Upper lobe of right lung (tissue), 1 donor: ENCODE measurements at regions not wholly inside any gene's neighbourhood (a gene's known extent, or its start where the extent isn't known, plus 50 kb on each side); places are given as distances from the start of the nearest gene placed in this dataset.

ENCODE experiments used
- ATAC-seq: fragments of 200-7000 bp; cut with Tn5 transposase; one replicate; pipeline ENCODE4 v1.9.1; 2020; ENCODE audit warnings: mild to moderate bottlenecking, moderate library complexity
- DNase-seq: peaks from one replicate; pipeline ENCODE4 v3.0.0-alpha.2; 2020
- H3K27ac ChIP-seq: fragments of 200-600 bp; one replicate; pipeline ENCODE4 v1.8.0; 2022
- H3K27me3 ChIP-seq: fragments of 200-600 bp; one replicate; pipeline ENCODE4 v1.8.0; 2022; ENCODE audit warnings: mild to moderate bottlenecking
- H3K36me3 ChIP-seq: fragments of 200-600 bp; one replicate; pipeline ENCODE4 v1.8.0; 2022
- H3K4me1 ChIP-seq: fragments of 200-600 bp; one replicate; pipeline ENCODE4 v1.8.0; 2022
- H3K4me3 ChIP-seq: fragments of 200-600 bp; one replicate; pipeline ENCODE4 v1.8.0; 2022; ENCODE audit warnings: mild to moderate bottlenecking
- H3K9me3 ChIP-seq: fragments of 200-600 bp; one replicate; pipeline ENCODE4 v1.8.0; 2022
- CTCF ChIP-seq: fragments of 200-600 bp; IDR thresholded peaks from one replicate; pipeline ENCODE4 v1.8.0; 2022; ENCODE audit warnings: antibody characterized with exemption
- intact Hi-C: fragments of 100-400 bp; cut with DNase I; formaldehyde crosslinking; loops from one replicate; pipeline ENCODE4 v1.11.0; 2022
- donor health status: DM: no; HTN: yes; CAD: no; lungs with severe emphysema.

- Histone ChIP-seq H3K36me3 (no peaks in the 10 kb centered on the region), H3K27me3 (no peaks in the 10 kb centered on the region), H3K4me1 (no peaks in the 10 kb centered on the region), H3K9me3 (no peaks in the 10 kb centered on the region), H3K27ac (no peak overlapping the region), H3K4me3 (no peak overlapping the region)
- intact Hi-C loops, result no loop called here
- DNase-seq, result no peak
- TF ChIP-seq CTCF, result no peak
- no peak for ATAC-seq
Measured at GRCh38 chr5:63563008-63563917, 399.0 kb downstream of the HTR1A start.

DNA sequence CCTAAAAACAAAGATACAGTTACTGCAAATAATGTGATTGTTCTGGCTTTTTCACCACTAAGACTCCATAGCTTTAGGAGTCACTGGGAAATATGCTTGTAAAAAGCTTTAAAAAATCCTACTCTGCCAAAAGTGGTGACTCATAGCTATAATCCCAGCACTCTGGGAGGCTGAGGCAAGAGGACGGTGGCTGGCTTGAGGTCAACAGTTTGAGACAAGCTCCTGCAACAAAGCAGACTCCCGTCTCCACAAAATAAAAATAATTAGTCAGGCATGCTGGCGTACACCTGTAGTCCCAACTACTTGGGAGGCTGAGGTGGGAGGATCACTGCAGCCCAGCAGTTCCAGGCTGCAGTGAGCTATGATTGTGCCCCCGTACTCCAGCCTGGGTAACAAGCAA, 406.4 kb downstream of the HTR1A start:
- ATAC-seq (no peak), DNase-seq (no peak)
- intact Hi-C loops, result no loop called here
- no peaks in the 10 kb centered on the region for H3K36me3 ChIP-seq
- H3K4me1 ChIP-seq, result no peaks in the 10 kb centered on the region
- H3K4me3 ChIP-seq, result no peak overlapping the region
- no peak for TF ChIP-seq CTCF
- no peaks in the 10 kb centered on the region for H3K9me3 ChIP-seq
- no peak overlapping the region for H3K27ac ChIP-seq
- H3K27me3 ChIP-seq, result no peaks in the 10 kb centered on the region

- H3K4me3 ChIP-seq, result no peak overlapping the region
- no peaks in the 10 kb centered on the region for H3K4me1 ChIP-seq
- H3K27me3 ChIP-seq, result no peaks in the 10 kb centered on the region
- TF ChIP-seq CTCF, result no peak
- H3K27ac ChIP-seq, result no peak overlapping the region
- DNase-seq, result no peak
- peak; percentile 39 for ATAC-seq
- no peaks in the 10 kb centered on the region for H3K9me3 ChIP-seq
- no peaks in the 10 kb centered on the region for H3K36me3 ChIP-seq
- intact Hi-C loops, result no loop called here
Measured at GRCh38 chr5:63554191-63554590, 408.1 kb downstream of the HTR1A start.

- Histone ChIP-seq H3K36me3 (no peaks in the 10 kb centered on the region), H3K4me1 (no peaks in the 10 kb centered on the region), H3K9me3 (no peaks in the 10 kb centered on the region), H3K27me3 (no peaks in the 10 kb centered on the region), H3K4me3 (no peak overlapping the region), H3K27ac (no peak overlapping the region)
- intact Hi-C loops, result no loop called here
- no peak for TF ChIP-seq CTCF
- ATAC-seq (no peak), DNase-seq (no peak)
Measured at GRCh38 chr5:63553073-63553472, 409.2 kb downstream of the HTR1A start.

DNA sequence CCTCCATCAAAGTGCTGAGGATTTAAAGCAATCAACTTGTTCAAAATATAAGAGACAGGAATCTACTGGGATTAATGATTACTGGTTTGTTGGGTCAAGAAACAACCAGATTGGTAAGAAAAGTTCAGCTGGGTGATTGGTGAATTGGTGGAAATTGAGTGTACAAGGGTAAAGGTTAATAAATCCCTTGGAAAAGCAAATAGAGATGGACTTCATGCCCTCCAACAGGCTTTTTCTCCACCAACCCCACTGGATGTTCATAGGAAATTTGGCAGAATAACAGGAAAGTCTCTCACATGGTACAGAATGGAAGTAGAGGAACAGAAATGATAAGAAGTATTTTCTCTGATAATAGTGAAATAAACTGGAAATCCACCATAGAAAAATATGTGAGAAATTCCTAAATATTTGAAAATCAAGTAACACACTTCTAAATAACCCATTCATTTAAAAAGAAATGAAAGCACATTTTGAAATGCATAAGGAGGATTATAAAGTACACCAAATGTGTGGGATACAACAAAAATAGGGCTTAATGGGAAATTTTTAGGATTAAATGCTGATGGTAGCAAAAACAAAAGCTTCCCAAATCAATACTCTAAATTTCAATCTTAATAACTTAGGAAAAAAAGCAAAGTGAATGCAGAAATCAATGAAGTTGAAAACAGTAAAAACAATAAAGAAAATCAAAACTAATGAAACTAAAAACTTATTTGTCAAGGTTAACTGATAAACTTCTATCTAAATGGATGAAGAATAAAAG, 426.2 kb downstream of the HTR1A start:
- no peak for TF ChIP-seq CTCF
- ATAC-seq (no peak), DNase-seq (no peak)
- Histone ChIP-seq H3K4me1 (no peaks in the 10 kb centered on the region), H3K27me3 (no peaks in the 10 kb centered on the region), H3K27ac (no peak overlapping the region), H3K36me3 (no peaks in the 10 kb centered on the region), H3K4me3 (no peak overlapping the region), H3K9me3 (no peaks in the 10 kb centered on the region)
- intact Hi-C loops, result no loop called here
